Heart right ventricle (tissue), 16 donors: ENCODE measurements at regions not wholly inside any gene's neighbourhood (a gene's known extent, or its start where the extent isn't known, plus 50 kb on each side); places are given as distances from the start of the nearest gene placed in this dataset.

ENCODE experiments used
- ATAC-seq, 8 donors: fragments of 200-7000 bp; cut with Tn5 transposase; one replicate each; pipeline ENCODE4 v1.9.1; 2020; ENCODE audit warnings: mild to moderate bottlenecking in 8 of 8, moderate library complexity in 8 of 8, moderate number of reproducible peaks in 1 of 8
- DNase-seq, 2 donors: peaks; one replicate each; pipeline ENCODE4 v3.0.0-alpha.2; 2020
- H3K27ac ChIP-seq, 10 donors: fragments of 200-600 bp; sonication (generic) in 2 of 10; one replicate each; pipeline versions ENCODE4 v1.5.0 to v1.8.0; 2020 to 2022; ENCODE audit warnings: mild to moderate bottlenecking in 3 of 10
- H3K27me3 ChIP-seq, 7 donors: fragments of 200-600 bp; one replicate each; pipeline ENCODE4 v1.8.0; 2021 to 2022; ENCODE audit warnings: mild to moderate bottlenecking in 2 of 7
- H3K36me3 ChIP-seq, 9 donors: fragments of 200-600 bp; sonication (generic) in 1 of 9; one replicate each; pipeline versions ENCODE4 v1.5.0 to v1.8.0; 2020 to 2022; ENCODE audit warnings: mild to moderate bottlenecking in 2 of 9
- H3K4me1 ChIP-seq, 9 donors: fragments of 200-600 bp; sonication (generic) in 1 of 9; one replicate each; pipeline versions ENCODE4 v1.5.0 to v1.8.0; 2020 to 2022; ENCODE audit warnings: mild to moderate bottlenecking in 4 of 9
- H3K4me3 ChIP-seq, 10 donors: fragments of 200-600 bp; sonication (generic) in 2 of 10; one replicate each; pipeline versions ENCODE4 v1.5.0 to v1.8.0; 2020 to 2022; ENCODE audit warnings: mild to moderate bottlenecking in 7 of 10, moderate library complexity in 2 of 10
- H3K9me3 ChIP-seq, 11 donors: fragments of 200-600 bp in 10 of 11; sonication (generic) in 2 of 11; one replicate each; pipeline versions ENCODE4 v1.5.0 to v1.8.0; 2013 to 2022; ENCODE audit warnings: mild to moderate bottlenecking in 2 of 11, control low read depth in 1 of 11, moderate library complexity in 1 of 11
- CTCF ChIP-seq, 9 donors: fragments of 200-600 bp; sonication (generic) in 2 of 9; IDR thresholded peaks; one replicate each; pipeline versions ENCODE4 v1.5.0 to v1.8.0; 2021 to 2022; ENCODE audit warnings: antibody characterized with exemption in 9 of 9, mild to moderate bottlenecking in 5 of 9, moderate library complexity in 1 of 9
- WGBS, 2 donors: extraction: QIAGEN DNeasy Blood & Tissue Kit; methylation state at CpG; one replicate each; pipeline ENCODE4 v1.1.7; 2013; ENCODE audit warnings: inconsistent platforms in 1 of 2; 5-methylcytosine and 5-hydroxymethylcytosine counted together
- intact Hi-C, 10 donors: fragments of 100-400 bp; cut with DNase I; formaldehyde crosslinking; loops; one replicate each; pipeline versions ENCODE4 v1.11.1 to v1.14.2; 2022
- donor health status: Arrhythmogenic right ventricular cardiomyopathy.
- donor health status: ischemic (EF 13 %, LVEDD 7.1; RV severe dilation, severe dysfunction).
- donor health status: healthy with polysubstance abuse.
- donor health status: DM: no; HTN: yes; CAD: no.
- donor health status: DM: no; HTN: no; CAD: no.
- donor health status: ischemic (EF 25% LVEDD 6.9; RV normal size, moderate dysfunction).
- donor health status: ischemic (EF 25% LVEDD 5.7; RV mildly dilated, moderate dysfunction).
- donor health status: healthy.
- donor health status: DM: yes; HTN: yes; CAD: no.
- donor health status: Ischemic cardiomyopathy.
- donor health status: ischemic (EF 35%, LVEDD 5.7; RV mildly dilated, moderate dysfunction).
- donor health status: nonischemic (EF 11% LVEDD 7.7; RV severe dilation, severe dysfunction).
- donor health status: DM: yes; HTN: yes; CAD: no.
- donor health status: PGD.
- donor health status: ischemic (EF 29% LVEDD 5.4; RV normal size, mild dysfunction).
- donor health status: nonischemic (EF 23%, LVEDD 6.1; RV moderate dilation, normal function).

- H3K4me1 ChIP-seq = no peaks in the 10 kb centered on the region
- no peak overlapping the region for H3K4me3 ChIP-seq
- intact Hi-C loops = no loop called here
- DNase-seq (no peak), ATAC-seq (no peak)
- no peak overlapping the region for H3K27ac ChIP-seq
- no peaks in the 10 kb centered on the region for H3K9me3 ChIP-seq
- H3K36me3 ChIP-seq = no peaks in the 10 kb centered on the region
- H3K27me3 ChIP-seq = peaks cover 0 to 23% (median 0%) of the 10 kb centered on the region in 7 donors
- no peak for TF ChIP-seq CTCF (IDR thresholded peaks at IDR 0.05)
- 84 to 92% methylated on average over 3 of the region's 3 CpGs for WGBS, 2 donors
Measured at GRCh38 chr2:222000326-222000725, 298.5 kb downstream of the PAX3 start.

GRCh38 chr2:221999717-222000116 is 299.1 kb downstream of the PAX3 start:
- H3K27me3 ChIP-seq = peaks cover 0 to 25% (median under 1%) of the 10 kb centered on the region in 7 donors
- no peak for DNase-seq
- WGBS, 2 donors = 42 to 52% methylated on average over 6 of the region's 6 CpGs
- no peaks in the 10 kb centered on the region for H3K9me3 ChIP-seq
- no peak overlapping the region for H3K4me3 ChIP-seq
- no peak overlapping the region for H3K27ac ChIP-seq
- no peaks in the 10 kb centered on the region for H3K36me3 ChIP-seq
- intact Hi-C loops = no loop called here
- no peak for ATAC-seq
- H3K4me1 ChIP-seq = no peaks in the 10 kb centered on the region
- TF ChIP-seq CTCF (IDR thresholded peaks at IDR 0.05) = no peak

- Histone ChIP-seq H3K27me3 (peaks cover 0 to 25% (median 3%) of the 10 kb centered on the region in 7 donors), H3K4me1 (no peaks in the 10 kb centered on the region), H3K9me3 (no peaks in the 10 kb centered on the region), H3K36me3 (no peaks in the 10 kb centered on the region), H3K4me3 (no peak overlapping the region), H3K27ac (no peak overlapping the region)
- no peak for ATAC-seq
- intact Hi-C loops = no loop called here
- no peak for DNase-seq
- TF ChIP-seq CTCF (IDR thresholded peaks at IDR 0.05) = no peak
- 62 to 74% methylated on average over 2 of the region's 2 CpGs for WGBS, 2 donors
Measured at GRCh38 chr2:221999166-221999565, 299.6 kb downstream of the PAX3 start.

GRCh38 chr2:221997683-221998082 is 301.1 kb downstream of the PAX3 start:
- intact Hi-C loops = no loop called here
- ATAC-seq = no peak
- Histone ChIP-seq H3K4me1 (no peaks in the 10 kb centered on the region), H3K9me3 (peaks cover 0 to 2% (median 0%) of the 10 kb centered on the region in 11 donors), H3K27ac (no peak overlapping the region), H3K4me3 (no peak overlapping the region), H3K36me3 (no peaks in the 10 kb centered on the region), H3K27me3 (peaks cover 0 to 25% (median 3%) of the 10 kb centered on the region in 7 donors)
- TF ChIP-seq CTCF (IDR thresholded peaks at IDR 0.05) = no peak
- no peak for DNase-seq
- WGBS, 2 donors = 52 to 56% methylated on average over 1 of the region's 1 CpG
